ENCODE measurements at regions not wholly inside any gene's neighbourhood (a gene's known extent, or its start where the extent isn't known, plus 50 kb on each side); places are given as distances from the start of the nearest gene placed in this dataset.

GRCh38 chr10:108696792-108697477 lies 1226.4 kb downstream of the XPNPEP1 start:
- intact Hi-C loops (cut with DNase I; ENCODE audit: low total_unique reads) = no loop called here
- DNase-seq = no peak
- no peak overlapping the region for H3K4me3 ChIP-seq
- no peaks in the 10 kb centered on the region for H3K36me3 ChIP-seq (ENCODE audit: low read depth, missing control alignments)
- no peaks in the 10 kb centered on the region for H3K27me3 ChIP-seq
- no peak overlapping the region for H3K27ac ChIP-seq
- 84 to 87% methylated on average over 4 of the region's 4 CpGs for WGBS, 2 donors
- no peaks in the 10 kb centered on the region for H3K4me1 ChIP-seq
- TF ChIP-seq POLR2A (IDR thresholded peaks at IDR 0.05) (no peak), CTCF (IDR thresholded peaks at IDR 0.05) (no peak)
- H3K9me3 ChIP-seq = no peaks in the 10 kb centered on the region

GRCh38 chr10:108691126-108691525 lies 1232.2 kb downstream of the XPNPEP1 start:
- Histone ChIP-seq H3K27ac (no peak overlapping the region), H3K27me3 (no peaks in the 10 kb centered on the region), H3K36me3 (ENCODE audit: low read depth, missing control alignments) (no peaks in the 10 kb centered on the region), H3K4me1 (no peaks in the 10 kb centered on the region), H3K9me3 (no peaks in the 10 kb centered on the region), H3K4me3 (no peak overlapping the region)
- intact Hi-C loops (cut with DNase I; ENCODE audit: low total_unique reads) = no loop called here
- no peak for DNase-seq
- TF ChIP-seq CTCF (IDR thresholded peaks at IDR 0.05) (no peak), POLR2A (IDR thresholded peaks at IDR 0.05) (no peak)
- WGBS, 2 donors = 60 to 91% methylated on average over 1 of the region's 1 CpG

DNA sequence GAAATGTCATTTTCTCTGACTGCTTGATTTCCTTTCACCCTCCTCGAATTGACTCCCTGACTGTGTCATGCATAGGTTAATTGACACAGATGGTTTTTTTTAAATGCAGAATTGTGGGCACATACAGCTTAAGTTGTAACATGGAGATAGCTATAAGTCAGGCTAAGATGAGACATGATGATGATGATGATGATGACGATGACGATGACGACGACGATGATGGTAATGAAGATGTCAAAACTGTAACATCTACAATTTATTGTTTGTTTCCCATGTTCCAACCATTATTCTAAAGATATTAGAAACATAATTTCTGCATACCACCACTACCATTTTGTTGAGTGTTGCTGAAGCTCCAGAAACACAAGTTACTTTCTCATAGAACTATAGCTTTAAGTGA lies 1232.8 kb downstream of the XPNPEP1 start:
- H3K36me3 ChIP-seq (ENCODE audit: low read depth, missing control alignments) = no peaks in the 10 kb centered on the region
- H3K27me3 ChIP-seq = no peaks in the 10 kb centered on the region
- H3K4me3 ChIP-seq = no peak overlapping the region
- no peak for DNase-seq
- intact Hi-C loops (cut with DNase I; ENCODE audit: low total_unique reads) = no loop called here
- H3K27ac ChIP-seq = no peak overlapping the region
- no peaks in the 10 kb centered on the region for H3K9me3 ChIP-seq
- TF ChIP-seq POLR2A (IDR thresholded peaks at IDR 0.05) (no peak), CTCF (IDR thresholded peaks at IDR 0.05) (no peak)
- no peaks in the 10 kb centered on the region for H3K4me1 ChIP-seq
- 91 to 92% methylated on average over 6 of the region's 6 CpGs for WGBS, 2 donors

DNA sequence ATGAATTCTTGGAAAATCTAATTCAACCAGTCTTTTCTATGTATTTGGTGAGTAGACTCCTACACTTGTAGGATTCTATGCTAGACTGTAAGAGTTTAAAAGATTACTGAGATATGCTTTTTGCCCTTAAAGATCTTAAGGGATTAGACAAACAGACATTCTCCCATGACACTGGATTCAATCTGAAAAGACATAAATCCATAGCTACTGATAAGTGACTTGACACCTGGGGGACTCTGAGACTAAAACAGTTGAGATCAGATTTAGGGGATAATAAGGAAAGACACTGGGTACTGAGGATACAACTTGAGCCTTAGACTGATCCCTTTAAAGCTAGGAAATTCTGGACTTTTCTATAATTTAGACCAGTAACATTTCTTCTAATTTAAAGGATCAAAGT lies 1233.4 kb downstream of the XPNPEP1 start:
- DNase-seq = no peak
- Histone ChIP-seq H3K27ac (no peak overlapping the region), H3K4me3 (no peak overlapping the region), H3K36me3 (ENCODE audit: low read depth, missing control alignments) (no peaks in the 10 kb centered on the region), H3K27me3 (no peaks in the 10 kb centered on the region), H3K4me1 (no peaks in the 10 kb centered on the region), H3K9me3 (no peaks in the 10 kb centered on the region)
- intact Hi-C loops (cut with DNase I; ENCODE audit: low total_unique reads) = no loop called here
- no peak for TF ChIP-seq POLR2A (IDR thresholded peaks at IDR 0.05)
- TF ChIP-seq CTCF (IDR thresholded peaks at IDR 0.05) = no peak

DNA sequence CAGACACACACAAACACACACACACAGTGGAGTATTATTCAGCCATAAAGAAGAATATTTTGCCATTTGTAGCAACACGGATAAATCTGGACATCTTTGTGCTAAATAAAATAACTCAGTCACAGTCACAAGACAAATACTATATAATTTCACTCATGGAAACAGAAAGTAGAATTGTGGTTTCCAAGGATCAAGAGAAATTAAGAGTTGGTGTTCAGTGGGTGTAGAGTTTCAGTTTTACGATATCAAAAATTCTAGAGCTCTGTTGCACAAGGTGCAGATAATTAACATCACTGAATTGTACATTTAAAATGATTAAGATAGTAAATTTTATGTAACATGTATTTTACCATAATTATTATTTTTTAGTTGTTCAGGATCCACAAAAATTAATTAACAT lies 1235.0 kb downstream of the XPNPEP1 start:
- H3K27me3 ChIP-seq = no peaks in the 10 kb centered on the region
- WGBS, 2 donors = 88 to 92% methylated on average over 2 of the region's 2 CpGs
- no peak for DNase-seq
- no peak for TF ChIP-seq CTCF (IDR thresholded peaks at IDR 0.05)
- no peak for TF ChIP-seq POLR2A (IDR thresholded peaks at IDR 0.05)
- no peak overlapping the region for H3K4me3 ChIP-seq
- H3K27ac ChIP-seq = no peak overlapping the region
- no peaks in the 10 kb centered on the region for H3K36me3 ChIP-seq (ENCODE audit: low read depth, missing control alignments)
- intact Hi-C loops (cut with DNase I; ENCODE audit: low total_unique reads) = no loop called here
- H3K4me1 ChIP-seq = no peaks in the 10 kb centered on the region
- no peaks in the 10 kb centered on the region for H3K9me3 ChIP-seq

All from testis (tissue), 2 donors.